Activated naive CD4-positive, alpha-beta T cell (primary cell): ENCODE measurements at regions not wholly inside any gene's neighbourhood (a gene's known extent, or its start where the extent isn't known, plus 50 kb on each side); places are given as distances from the start of the nearest gene placed in this dataset.
"Not testable (repeated sequence)": the region's sequence is repeated elsewhere in the genome, so short reads cannot be mapped to it uniquely, and the experiment has no call there.

Experiments used
- DNase-seq, 4 experiments: peaks; one replicate each; lab custom pipeline; 2025; lab: John Stamatoyannopoulos, UW

GRCh38 chr1:234865171-234866006, 255.4 kb upstream of the IRF2BP2 start:
- no peak for DNase-seq

GRCh38 chr1:234864116-234864515, 254.1 kb upstream of the IRF2BP2 start:
- no peak for DNase-seq

- DNase-seq: no peak
These were observed 253.6 kb upstream of the IRF2BP2 start for GRCh38 chr1:234863551-234863971.

GRCh38 chr1:234862944-234863515, 253.1 kb upstream of the IRF2BP2 start:
- DNase-seq: no peak

GRCh38 chr1:234862360-234862943, 252.5 kb upstream of the IRF2BP2 start:
- no peak for DNase-seq

- DNase-seq: no peak
These were observed 251.8 kb upstream of the IRF2BP2 start for GRCh38 chr1:234861761-234862160.

GRCh38 chr1:234861024-234861620, 251.1 kb upstream of the IRF2BP2 start:
- no peak for DNase-seq

GRCh38 chr1:234858722-234859121, 248.7 kb upstream of the IRF2BP2 start:
- DNase-seq: no peak

- DNase-seq: no peak
These were observed 246.9 kb upstream of the IRF2BP2 start for GRCh38 chr1:234856845-234857245.

GRCh38 chr1:234855851-234856250, 245.9 kb upstream of the IRF2BP2 start:
- no peak for DNase-seq

- no peak for DNase-seq
These were observed 244.7 kb upstream of the IRF2BP2 start for GRCh38 chr1:234854645-234855039.

- no peak for DNase-seq
These were observed 244.1 kb upstream of the IRF2BP2 start for GRCh38 chr1:234853906-234854644.

- DNase-seq: no peak
These were observed 242.7 kb upstream of the IRF2BP2 start for GRCh38 chr1:234852659-234853058.

GRCh38 chr1:234851450-234852438, 241.8 kb upstream of the IRF2BP2 start:
- DNase-seq: no peak

- DNase-seq: no peak
These were observed 239.9 kb upstream of the IRF2BP2 start for GRCh38 chr1:234849832-234850231.

GRCh38 chr1:234848972-234849649, 239.1 kb upstream of the IRF2BP2 start:
- no peak for DNase-seq

GRCh38 chr1:234846813-234847212, 236.8 kb upstream of the IRF2BP2 start:
- not testable (repeated sequence) for DNase-seq

GRCh38 chr1:234845836-234846235, 235.9 kb upstream of the IRF2BP2 start:
- DNase-seq: no peak

- DNase-seq: no peak
These were observed 235.2 kb upstream of the IRF2BP2 start for GRCh38 chr1:234845097-234845660.

GRCh38 chr1:234844479-234845031, 234.6 kb upstream of the IRF2BP2 start:
- DNase-seq: no peak
